T-helper 2 cell treated with Interferon-gamma antibody and Interleukin-4, amounts not matched to agents 100 ng/mL and 5 ng/mL, for 36 hours (primary cell): ENCODE measurements at regions not wholly inside any gene's neighbourhood (a gene's known extent, or its start where the extent isn't known, plus 50 kb on each side); places are given as distances from the start of the nearest gene placed in this dataset.

ENCODE experiments used
- intact Hi-C: fragments of 100-400 bp; cut with micrococcal nuclease; formaldehyde crosslinking; loops from one replicate; pipeline ENCODE4 v1.15.1; 2023

DNA sequence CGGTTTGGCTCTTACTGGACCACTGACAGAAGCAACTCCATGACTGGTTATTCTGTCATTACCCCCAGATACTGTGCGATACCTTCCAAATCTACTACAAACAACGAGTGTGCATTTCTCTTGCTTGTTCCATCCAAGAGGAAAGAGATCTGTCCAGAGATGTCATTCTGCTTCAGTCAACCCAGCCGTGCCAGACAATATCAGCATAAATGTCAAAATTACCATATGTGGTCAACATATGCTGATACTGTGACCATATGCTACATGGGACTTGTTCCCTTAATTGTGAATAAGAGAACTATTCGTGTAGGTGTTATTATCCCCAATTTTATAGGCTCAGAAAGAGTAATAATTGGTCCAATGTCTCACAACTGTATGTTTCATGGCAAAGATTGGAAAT lies 143.2 kb upstream of the PRSS1 start:
- intact Hi-C loops = loop anchor here (5.0 to 10.0 kb wide), 2 partner anchors 246 to 609 kb away; no protein-coding TSS in a partner anchor

GRCh38 chr7:142604671-142605070 lies 144.6 kb upstream of the PRSS1 start:
- intact Hi-C loops = loop anchor here (1.0 to 10.0 kb wide), 5 partner anchors 69 to 610 kb away; no protein-coding TSS in a partner anchor

DNA sequence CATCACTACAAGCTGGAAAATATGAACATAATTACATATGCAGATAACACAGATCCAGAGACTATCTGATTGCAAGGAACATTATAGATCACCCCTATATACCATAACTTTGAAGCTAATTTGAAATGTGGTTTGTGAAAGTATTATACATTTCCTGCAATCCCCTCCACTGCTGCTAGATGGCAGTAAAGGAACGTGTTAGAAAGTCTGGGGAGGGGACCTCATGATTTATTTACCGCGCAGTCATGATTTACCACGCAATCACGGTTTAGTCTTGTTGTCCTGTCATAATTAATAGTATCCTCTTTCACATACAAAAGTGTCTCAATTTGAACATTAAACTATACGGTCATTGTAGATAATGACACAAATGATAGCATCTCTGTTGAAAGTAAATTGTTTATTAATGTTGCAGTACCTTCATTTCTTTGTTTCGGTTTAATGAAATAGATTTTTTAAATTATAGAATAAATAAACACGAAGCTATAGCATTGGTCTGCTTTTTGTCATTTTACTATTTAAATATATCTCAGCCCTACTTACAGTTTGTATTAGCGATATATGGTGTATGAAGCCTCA lies 145.3 kb upstream of the PRSS1 start:
- intact Hi-C loops = loop anchor here (1.0 to 10.0 kb wide), 4 partner anchors 69 to 611 kb away; no protein-coding TSS in a partner anchor

GRCh38 chr7:142602756-142603155 lies 146.5 kb upstream of the PRSS1 start:
- intact Hi-C loops = loop anchor here (5.0 to 10.0 kb wide), 2 partner anchors 400 to 612 kb away; no protein-coding TSS in a partner anchor

- intact Hi-C loops = loop anchor here (5.0 to 10.0 kb wide), 2 partner anchors 400 to 613 kb away; no protein-coding TSS in a partner anchor
These were observed 147.1 kb upstream of the PRSS1 start for GRCh38 chr7:142602183-142602582.

DNA sequence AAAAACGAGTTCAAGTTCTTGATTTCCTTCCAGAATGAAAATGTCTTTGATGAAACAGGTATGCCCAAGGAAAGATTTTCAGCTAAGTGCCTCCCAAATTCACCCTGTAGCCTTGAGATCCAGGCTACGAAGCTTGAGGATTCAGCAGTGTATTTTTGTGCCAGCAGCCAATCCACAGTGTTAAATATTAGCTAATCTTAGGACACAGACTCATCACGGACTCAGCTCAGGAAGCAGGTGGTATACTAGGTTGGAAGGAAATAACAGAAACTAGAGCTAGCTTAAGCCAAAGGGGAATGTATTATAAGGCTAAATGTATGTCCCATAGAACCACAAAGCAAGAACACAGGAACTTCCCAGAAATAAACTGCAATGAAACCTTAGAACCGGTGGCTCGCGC lies 151.0 kb upstream of the PRSS1 start:
- intact Hi-C loops = no loop called here

DNA sequence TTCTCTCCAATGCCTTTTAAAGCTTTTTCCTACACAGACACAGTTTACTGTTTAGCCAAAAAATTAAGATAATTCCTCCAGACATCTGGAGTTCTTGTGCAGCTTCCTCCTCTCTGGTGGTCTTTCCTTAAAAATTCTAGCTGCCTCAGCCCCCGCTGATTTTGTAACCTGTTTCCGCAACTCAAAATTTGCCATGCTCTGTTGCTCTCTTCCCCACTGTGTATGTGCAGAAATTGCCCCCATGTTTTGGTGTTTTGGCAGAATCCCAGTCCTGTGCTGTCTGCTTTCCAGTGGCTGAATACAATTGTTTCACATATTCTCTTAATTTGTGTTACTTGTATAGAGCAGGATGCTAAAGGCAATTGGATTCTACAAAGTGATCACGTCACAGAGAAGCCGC lies 151.7 kb upstream of the PRSS1 start:
- intact Hi-C loops = no loop called here

DNA sequence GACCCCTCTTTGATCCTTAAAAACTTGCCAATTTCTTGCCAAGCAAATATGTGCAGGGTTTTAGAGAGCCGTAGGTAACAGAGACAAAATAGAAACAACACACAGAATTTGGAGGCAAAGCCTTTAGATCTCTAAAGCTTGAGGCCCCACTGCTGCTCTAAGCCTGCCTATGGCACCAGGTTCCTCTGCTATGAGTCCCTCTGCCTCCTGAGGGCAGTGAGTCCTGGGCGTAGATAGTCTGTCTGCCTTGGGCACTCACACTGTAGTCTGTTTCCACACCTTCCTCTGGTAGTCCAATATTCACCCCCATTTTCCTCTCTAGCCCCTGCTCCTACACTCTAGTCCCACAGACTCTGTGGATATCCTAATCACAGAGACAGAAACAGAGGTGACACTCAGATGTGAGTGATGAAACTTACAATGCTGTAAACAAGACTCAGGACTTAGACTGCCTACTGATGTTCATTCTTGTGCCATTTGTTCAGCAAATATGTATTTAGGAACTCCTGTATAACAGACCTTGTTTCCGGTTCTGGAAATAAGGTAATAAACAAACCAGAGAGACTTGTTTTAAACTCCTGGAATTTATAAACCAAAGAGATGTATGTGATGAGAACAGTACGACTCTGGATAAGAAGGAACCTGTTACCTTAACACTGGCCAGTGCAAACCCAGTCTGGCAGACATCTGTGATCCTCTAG lies 153.3 kb upstream of the PRSS1 start:
- intact Hi-C loops = no loop called here

DNA sequence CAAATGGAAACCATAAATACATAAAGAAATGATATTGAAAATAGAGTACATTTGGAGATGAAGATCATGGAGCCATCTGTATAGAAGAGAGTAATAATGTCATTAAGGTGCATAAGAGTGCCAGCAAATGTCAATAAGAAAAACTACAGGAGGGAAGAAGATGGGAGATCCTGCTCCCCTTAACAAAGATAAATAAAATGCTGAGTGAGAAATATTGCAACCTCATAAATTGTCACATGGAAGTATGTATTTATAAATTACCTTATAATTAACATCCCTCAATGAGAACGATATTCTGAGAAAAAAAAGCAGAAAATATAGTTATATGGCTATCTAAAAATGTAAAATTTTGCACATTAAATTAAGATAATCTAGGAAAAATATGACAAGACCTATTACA lies 155.2 kb upstream of the PRSS1 start:
- intact Hi-C loops = no loop called here

GRCh38 chr7:142593106-142593505 lies 156.2 kb upstream of the PRSS1 start:
- intact Hi-C loops = no loop called here

GRCh38 chr7:142592664-142593063 lies 156.6 kb upstream of the PRSS1 start:
- intact Hi-C loops = no loop called here

DNA sequence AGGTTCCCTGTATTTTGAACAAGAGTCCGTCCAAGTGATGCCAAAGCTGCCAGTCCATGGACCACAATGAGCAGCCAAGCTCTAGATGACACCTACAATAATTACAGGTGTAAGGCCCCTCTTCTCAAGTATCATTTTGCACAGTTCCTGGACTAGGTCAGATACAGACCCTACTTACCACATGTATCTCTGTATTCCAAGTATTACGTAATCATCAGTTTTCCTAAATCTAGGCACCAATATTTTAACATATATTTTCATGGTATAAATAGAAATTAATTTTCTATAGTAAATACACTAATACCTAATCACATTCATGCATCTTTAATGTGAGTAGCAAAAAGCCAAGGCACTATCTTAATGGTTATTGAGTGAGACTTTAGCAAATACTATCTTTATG lies 157.0 kb upstream of the PRSS1 start:
- intact Hi-C loops = no loop called here

DNA sequence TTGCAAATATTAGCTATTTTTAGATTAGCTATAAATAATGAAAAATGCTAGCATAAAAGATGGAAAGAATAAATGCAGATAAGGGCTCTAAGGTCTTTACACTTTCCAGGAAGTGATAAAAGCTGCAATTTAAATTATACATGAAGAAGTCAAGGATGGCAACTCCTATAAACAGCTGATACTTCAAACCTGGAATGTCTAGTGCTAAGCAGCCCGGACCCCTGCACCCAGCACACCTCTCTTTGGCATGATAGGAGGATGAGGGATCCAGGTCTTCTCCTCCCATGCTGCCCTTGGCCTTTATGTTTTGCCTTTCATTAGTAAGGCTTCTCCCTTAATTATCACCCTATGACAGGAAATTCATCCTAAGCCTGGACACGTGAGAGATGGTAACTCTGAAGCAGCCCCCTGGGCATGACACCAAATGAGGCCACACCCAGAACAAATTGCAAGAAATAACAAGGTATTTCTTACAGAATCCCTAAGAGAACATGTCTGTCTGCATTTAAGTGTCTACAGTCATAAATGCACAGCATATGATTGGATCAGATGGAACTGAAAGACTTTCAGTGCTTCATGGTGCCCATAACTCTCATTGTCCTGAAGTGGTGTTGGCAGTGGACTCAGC lies 158.3 kb upstream of the PRSS1 start:
- intact Hi-C loops = no loop called here

DNA sequence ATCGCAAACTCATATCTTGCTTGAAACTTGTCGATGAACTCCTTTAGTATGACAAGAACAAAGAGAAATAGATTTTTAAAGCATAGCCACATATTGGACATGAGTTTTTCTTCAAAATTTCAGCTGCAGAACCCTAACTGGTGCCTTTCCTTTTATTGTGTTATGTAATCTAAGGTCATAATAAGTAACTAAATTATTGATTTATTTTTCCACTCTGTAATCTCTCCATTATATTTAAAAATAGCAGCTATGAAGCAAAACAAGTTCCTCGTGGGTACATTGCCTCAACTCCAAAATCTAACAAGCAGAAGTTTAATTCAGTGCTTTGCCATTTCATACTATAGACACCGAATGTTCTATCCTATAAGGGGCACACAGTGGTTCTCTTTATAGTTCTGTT lies 159.2 kb upstream of the PRSS1 start:
- intact Hi-C loops = no loop called here

DNA sequence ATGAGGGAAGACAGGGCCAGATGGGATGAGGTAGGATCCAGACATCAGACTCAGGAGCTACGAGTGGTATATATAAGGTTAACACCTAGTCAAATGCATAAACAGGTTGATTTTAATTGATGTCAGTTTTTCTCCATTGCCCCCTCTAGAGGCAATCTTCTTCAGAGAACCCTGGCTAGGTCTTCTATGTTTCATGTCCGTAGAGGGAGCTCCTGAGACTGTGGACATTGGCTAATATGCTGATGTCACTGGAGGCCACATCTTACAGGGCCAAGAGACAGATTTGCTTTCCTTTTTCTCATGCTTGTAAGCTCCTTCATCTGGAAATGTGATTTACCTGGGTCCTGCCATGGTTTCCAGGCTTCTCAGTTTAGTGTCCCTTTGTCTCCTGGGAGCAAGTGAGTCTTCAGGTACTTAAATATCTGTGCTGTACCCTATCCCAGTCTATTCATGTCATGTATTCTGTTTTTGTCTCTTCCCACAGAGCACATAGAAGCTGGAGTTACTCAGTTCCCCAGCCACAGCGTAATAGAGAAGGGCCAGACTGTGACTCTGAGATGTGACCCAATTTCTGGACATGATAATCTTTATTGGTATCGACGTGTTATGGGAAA lies 161.6 kb upstream of the PRSS1 start:
- intact Hi-C loops = loop anchor here (1.0 kb wide), 2 partner anchors 29 to 52 kb away; no protein-coding TSS in a partner anchor

GRCh38 chr7:142586611-142587010 lies 162.7 kb upstream of the PRSS1 start:
- intact Hi-C loops = loop anchor here (1.0 kb wide), 2 partner anchors 28 to 51 kb away; no protein-coding TSS in a partner anchor

DNA sequence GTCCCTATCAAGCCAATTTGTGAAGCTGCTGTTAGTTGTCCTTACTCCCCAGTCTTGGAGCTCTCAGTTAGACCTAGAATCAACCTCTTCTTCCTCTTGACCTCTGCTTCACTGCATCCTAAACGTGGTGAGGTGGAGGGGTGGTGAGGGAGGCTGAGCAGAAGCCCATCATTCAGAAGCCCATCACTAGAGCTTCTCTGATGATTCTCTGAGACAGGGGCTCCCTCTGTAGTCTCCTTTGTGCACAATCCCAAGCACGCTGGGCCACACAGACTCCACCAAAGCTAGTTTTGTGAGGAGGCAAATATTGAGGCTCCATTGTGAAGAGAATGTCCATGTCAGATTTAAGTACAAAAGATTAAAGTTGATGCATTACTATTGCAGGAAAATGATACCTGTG lies 163.8 kb upstream of the PRSS1 start:
- intact Hi-C loops = no loop called here

GRCh38 chr7:142584765-142585164 lies 164.5 kb upstream of the PRSS1 start:
- intact Hi-C loops = no loop called here

DNA sequence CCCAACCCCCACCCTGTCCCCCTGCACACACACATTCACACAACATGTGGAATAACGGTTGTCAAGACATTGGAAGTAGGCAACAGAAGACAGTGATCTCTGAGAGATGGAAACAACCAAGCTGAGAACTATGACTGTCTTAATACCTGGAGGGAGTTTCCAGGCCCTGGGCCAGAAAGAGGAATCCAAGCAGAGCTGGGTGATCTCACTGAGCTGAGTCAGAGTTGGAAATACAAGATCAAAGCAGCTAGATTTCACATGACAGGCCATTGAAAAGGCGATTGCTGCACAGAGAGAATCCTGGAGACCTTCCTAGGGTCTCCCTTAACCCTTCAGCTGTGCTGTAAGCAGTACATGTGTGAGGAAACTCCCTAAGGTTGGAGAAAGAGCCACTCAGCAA lies 165.8 kb upstream of the PRSS1 start:
- intact Hi-C loops = no loop called here

GRCh38 chr7:142582351-142582750 lies 166.9 kb upstream of the PRSS1 start:
- intact Hi-C loops = no loop called here

- intact Hi-C loops = no loop called here
These were observed 167.9 kb upstream of the PRSS1 start for GRCh38 chr7:142581341-142581740.

GRCh38 chr7:142579946-142580345 lies 169.3 kb upstream of the PRSS1 start:
- intact Hi-C loops = no loop called here
